Neural cell (in vitro differentiated cells): ENCODE measurements at regions not wholly inside any gene's neighbourhood (a gene's known extent, or its start where the extent isn't known, plus 50 kb on each side); places are given as distances from the start of the nearest gene placed in this dataset.

ENCODE experiments used
- H2AFZ ChIP-seq: fragments of 200-600, 300-800 bp; sonication (generic), shearing (Covaris generic); 2 replicates; pipeline ENCODE4 v1.6.0; 2014; ENCODE audit warnings: low read depth, mild to moderate bottlenecking, antibody characterized with exemption, low read length, moderate library complexity
- H3F3A ChIP-seq: fragments of 200-600 bp; shearing (Covaris generic); 2 replicates; pipeline ENCODE4 v1.6.1; 2016; ENCODE audit warnings: mild to moderate bottlenecking, moderate library complexity, mixed read lengths, antibody characterized with exemption, low read length; ENCODE audit not compliant: insufficient read depth, poor library complexity, severe bottlenecking
- H3K27ac ChIP-seq: fragments of 200-600, 300-800 bp; sonication (generic), shearing (Covaris generic); 2 replicates; pipeline ENCODE4 v1.5.1; 2014; ENCODE audit warnings: mild to moderate bottlenecking, low read length, moderate library complexity
- H3K27me3 ChIP-seq: fragments of 300-800, 200-600 bp; sonication (generic), shearing (Covaris generic); 2 replicates; pipeline ENCODE4 v1.6.0; 2014; ENCODE audit warnings: mild to moderate bottlenecking, low read depth, low read length, moderate library complexity; ENCODE audit not compliant: insufficient read depth
- H3K36me3 ChIP-seq: fragments of 300-800, 200-600 bp; sonication (generic), shearing (Covaris generic); 2 replicates; pipeline ENCODE4 v1.5.1; 2014; ENCODE audit warnings: mild to moderate bottlenecking, antibody characterized with exemption, low read length, moderate library complexity; ENCODE audit not compliant: insufficient read depth
- H3K4me2 ChIP-seq: fragments of 300-800, 200-600 bp; sonication (generic), shearing (Covaris generic); 2 replicates; pipeline ENCODE4 v1.6.0; 2014; ENCODE audit warnings: mild to moderate bottlenecking, low read length
- H3K4me3 ChIP-seq: fragments of 300-800, 200-600 bp; sonication (generic), shearing (Covaris generic); 2 replicates; pipeline ENCODE4 v1.5.1; 2014; ENCODE audit warnings: mild to moderate bottlenecking, low read length, moderate library complexity
- H3K79me2 ChIP-seq: fragments of 200-600 bp; shearing (Covaris generic); replicated peaks from 2 replicates; pipeline ENCODE4 v1.6.0; 2014; ENCODE audit warnings: mild to moderate bottlenecking, low read length, moderate library complexity; ENCODE audit not compliant: insufficient read depth
- H3K9ac ChIP-seq: fragments of 300-800, 200-600 bp; sonication (generic), shearing (Covaris generic); 2 replicates; pipeline ENCODE4 v1.6.1; 2016; ENCODE audit warnings: mild to moderate bottlenecking, low read length, mixed read lengths
- H3K9me2 ChIP-seq: fragments of 200-600 bp; shearing (Covaris generic); 2 replicates; pipeline ENCODE4 v1.6.1; 2016; ENCODE audit warnings: mild to moderate bottlenecking, low read length, mixed read lengths; ENCODE audit not compliant: insufficient read depth
- H3K9me3 ChIP-seq: fragments of 200-600, 300-800 bp; sonication (generic), shearing (Covaris generic); 2 replicates; pipeline ENCODE4 v1.6.1; 2016; ENCODE audit warnings: mild to moderate bottlenecking, mixed run types, low read length, moderate library complexity, mixed read lengths
- H4K20me1 ChIP-seq: fragments of 200-600 bp; shearing (Covaris generic); 2 replicates; pipeline ENCODE4 v1.6.1; 2016; ENCODE audit warnings: mild to moderate bottlenecking, mixed run types; ENCODE audit not compliant: insufficient read depth
- EP300 ChIP-seq: fragments of 450-650 bp; conservative IDR thresholded peaks from 2 replicates; pipeline ENCODE4 v1.6.1; 2014; ENCODE audit warnings: antibody characterized with exemption, mild to moderate bottlenecking, moderate library complexity; ENCODE audit not compliant: poor library complexity, severe bottlenecking
- EZH2 ChIP-seq: fragments of 200-600, 300-800 bp; shearing (Covaris generic), sonication (generic); IDR thresholded peaks from 2 replicates; pipeline ENCODE4 v1.6.1; 2014; ENCODE audit warnings: antibody characterized with exemption, low read length, borderline replicate concordance, mild to moderate bottlenecking; ENCODE audit not compliant: insufficient read depth, poor library complexity, severe bottlenecking
- MXI1 ChIP-seq: fragments of 450-650 bp; conservative IDR thresholded peaks from 2 replicates; pipeline ENCODE4 v1.6.1; 2014; ENCODE audit warnings: antibody characterized with exemption, mild to moderate bottlenecking; ENCODE audit not compliant: poor library complexity, severe bottlenecking
- POLR2AphosphoS5 ChIP-seq: IDR thresholded peaks from 2 replicates; pipeline ENCODE4 v1.6.1; 2012
- RAD21 ChIP-seq: fragments of 450-650 bp; conservative IDR thresholded peaks from 2 replicates; pipeline ENCODE4 v1.6.1; 2014; ENCODE audit warnings: antibody characterized with exemption, mild to moderate bottlenecking, moderate library complexity
- REST ChIP-seq: IDR thresholded peaks from 2 replicates; pipeline ENCODE4 v1.6.1; 2012; ENCODE audit warnings: borderline replicate concordance
- SMC3 ChIP-seq: fragments of 450-650 bp; conservative IDR thresholded peaks from 2 replicates; pipeline ENCODE4 v1.6.1; 2014; ENCODE audit warnings: antibody characterized with exemption, mild to moderate bottlenecking, moderate library complexity; ENCODE audit not compliant: poor library complexity
- TAF1 ChIP-seq: IDR thresholded peaks from 2 replicates; pipeline ENCODE4 v1.6.1; 2012; ENCODE audit warnings: low read depth
- TF ChIP-seq, protein P1 (sequence below): fragments of 450-650 bp; IDR thresholded peaks from 2 replicates; pipeline ENCODE4 v1.5.1; 2014; ENCODE audit warnings: antibody characterized with exemption, mild to moderate bottlenecking, moderate library complexity; ENCODE audit not compliant: poor library complexity, severe bottlenecking

DNA sequence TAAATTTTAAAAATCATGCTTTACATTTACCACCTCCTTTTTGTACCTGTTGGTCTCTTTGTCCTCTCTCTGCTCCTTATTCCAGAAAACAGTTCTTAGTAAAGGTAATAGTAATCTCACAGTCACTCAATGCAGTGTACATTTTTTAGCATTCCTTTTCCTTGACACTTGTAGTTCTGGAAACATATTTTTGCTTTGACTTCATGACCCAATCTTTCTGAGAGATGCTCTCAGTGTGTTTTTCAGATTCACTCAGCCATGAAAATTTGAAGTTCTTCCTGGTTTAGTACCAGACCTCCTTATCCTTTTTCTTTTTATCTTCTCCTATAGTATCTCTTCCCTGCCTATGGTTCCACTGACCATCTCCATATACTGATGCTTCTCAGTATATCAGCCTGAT is 747.5 kb upstream of the ZEB2 start:
- H3K27me3 ChIP-seq, result no peaks in the 10 kb centered on the region

GRCh38 chr2:145265244-145265643 is 745.3 kb upstream of the ZEB2 start:
- TF ChIP-seq TAF1 (no peak), EZH2 (no peak), RAD21 (no peak), SMC3 (no peak), MXI1 (no peak), REST (no peak)
- TF ChIP-seq, protein P1, sequence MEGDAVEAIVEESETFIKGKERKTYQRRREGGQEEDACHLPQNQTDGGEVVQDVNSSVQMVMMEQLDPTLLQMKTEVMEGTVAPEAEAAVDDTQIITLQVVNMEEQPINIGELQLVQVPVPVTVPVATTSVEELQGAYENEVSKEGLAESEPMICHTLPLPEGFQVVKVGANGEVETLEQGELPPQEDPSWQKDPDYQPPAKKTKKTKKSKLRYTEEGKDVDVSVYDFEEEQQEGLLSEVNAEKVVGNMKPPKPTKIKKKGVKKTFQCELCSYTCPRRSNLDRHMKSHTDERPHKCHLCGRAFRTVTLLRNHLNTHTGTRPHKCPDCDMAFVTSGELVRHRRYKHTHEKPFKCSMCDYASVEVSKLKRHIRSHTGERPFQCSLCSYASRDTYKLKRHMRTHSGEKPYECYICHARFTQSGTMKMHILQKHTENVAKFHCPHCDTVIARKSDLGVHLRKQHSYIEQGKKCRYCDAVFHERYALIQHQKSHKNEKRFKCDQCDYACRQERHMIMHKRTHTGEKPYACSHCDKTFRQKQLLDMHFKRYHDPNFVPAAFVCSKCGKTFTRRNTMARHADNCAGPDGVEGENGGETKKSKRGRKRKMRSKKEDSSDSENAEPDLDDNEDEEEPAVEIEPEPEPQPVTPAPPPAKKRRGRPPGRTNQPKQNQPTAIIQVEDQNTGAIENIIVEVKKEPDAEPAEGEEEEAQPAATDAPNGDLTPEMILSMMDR, result no peak
- no peak overlapping the region for H3K9ac ChIP-seq
- no peak overlapping the region for H3K4me3 ChIP-seq
- no peaks in the 10 kb centered on the region for H4K20me1 ChIP-seq
- H2AFZ ChIP-seq, result no peak overlapping the region
- no peak overlapping the region for H3K4me2 ChIP-seq
- H3K27me3 ChIP-seq, result no peaks in the 10 kb centered on the region
- H3K9me3 ChIP-seq, result no peaks in the 10 kb centered on the region
- H3K79me2 ChIP-seq, result no peaks in the 10 kb centered on the region
- H3K9me2 ChIP-seq, result no peaks in the 10 kb centered on the region
- H3K36me3 ChIP-seq, result no peaks in the 10 kb centered on the region
- H3K27ac ChIP-seq, result no peak overlapping the region
- H3F3A ChIP-seq, result no peaks in the 10 kb centered on the region

More for the DNA sequence above, 747.5 kb upstream of the ZEB2 start:
- no peaks in the 10 kb centered on the region for H3K36me3 ChIP-seq
- no peaks in the 10 kb centered on the region for H3K9me2 ChIP-seq
- H4K20me1 ChIP-seq, result no peaks in the 10 kb centered on the region
- H3F3A ChIP-seq, result no peaks in the 10 kb centered on the region
- no peak overlapping the region for H3K4me3 ChIP-seq
- H2AFZ ChIP-seq, result no peak overlapping the region
- no peak overlapping the region for H3K4me2 ChIP-seq
- no peaks in the 10 kb centered on the region for H3K79me2 ChIP-seq
- TF ChIP-seq TAF1, result no peak
- no peak for TF ChIP-seq POLR2AphosphoS5
- no peak for TF ChIP-seq RAD21
- TF ChIP-seq, protein P1, result no peak
- no peak for TF ChIP-seq EP300
- TF ChIP-seq MXI1, result no peak
- no peak for TF ChIP-seq SMC3
- TF ChIP-seq EZH2, result no peak
- H3K9ac ChIP-seq, result no peak overlapping the region
- no peak overlapping the region for H3K27ac ChIP-seq
- H3K9me3 ChIP-seq, result no peaks in the 10 kb centered on the region
